Activated CD8-positive, alpha-beta T cell treated with anti-CD3 and anti-CD28 coated beads for 36 hours (primary cell): ENCODE measurements at regions not wholly inside any gene's neighbourhood (a gene's known extent, or its start where the extent isn't known, plus 50 kb on each side); places are given as distances from the start of the nearest gene placed in this dataset.

ENCODE experiments used
- ATAC-seq: fragments of 200-7000 bp; cut with Tn5 transposase; one replicate; pipeline ENCODE4 v1.10.0; 2021; ENCODE audit warnings: mild to moderate bottlenecking, moderate library complexity
- CTCF ChIA-PET: fragments of 350-600 bp; sonication (Branson Sonifier 250); formaldehyde crosslinking; loops from one replicate; lab custom pipeline; 2021; ENCODE audit warnings: antibody characterized with exemption; lab: Charles Lee
- POLR2A ChIA-PET: fragments of 350-600 bp; sonication (Branson Sonifier 250); formaldehyde crosslinking; loops from one replicate; lab custom pipeline; 2021; ENCODE audit warnings: antibody characterized with exemption; lab: Charles Lee
- DNase-seq: peaks from one replicate; pipeline ENCODE4 v3.0.0-alpha.2; 2020
- H3K27ac Mint-ChIP-seq: one replicate; pipeline ENCODE4 v1.8.0; 2021; ENCODE audit warnings: mild to moderate bottlenecking, mixed read lengths
- H3K27me3 Mint-ChIP-seq: one replicate; pipeline ENCODE4 v1.8.0; 2021; ENCODE audit warnings: mixed read lengths
- H3K36me3 Mint-ChIP-seq: one replicate; pipeline ENCODE4 v1.8.0; 2021; ENCODE audit warnings: low read depth, mixed read lengths
- H3K4me1 Mint-ChIP-seq: one replicate; pipeline ENCODE4 v1.8.0; 2021; ENCODE audit warnings: low read depth, mixed read lengths
- H3K4me3 Mint-ChIP-seq: one replicate; pipeline ENCODE4 v1.8.0; 2021; ENCODE audit warnings: mild to moderate bottlenecking, moderate library complexity, mixed read lengths
- H3K9me3 Mint-ChIP-seq: one replicate; pipeline ENCODE4 v1.8.0; 2021; ENCODE audit warnings: mixed read lengths
- CTCF ChIP-seq: fragments of 200-600 bp; IDR thresholded peaks from one replicate; pipeline ENCODE4 v1.8.0; 2022; ENCODE audit warnings: antibody characterized with exemption, mild to moderate bottlenecking
- intact Hi-C: fragments of 100-400 bp; cut with micrococcal nuclease; formaldehyde crosslinking; loops from one replicate; pipeline ENCODE4 v1.10.0; 2022

GRCh38 chr9:118962426-118962825 is 406.8 kb downstream of the BRINP1 start:
- no peaks in the 10 kb centered on the region for H3K4me1 Mint-ChIP-seq
- ChIA-PET CTCF (no interaction called here), POLR2A (no interaction called here)
- intact Hi-C loops: no loop called here
- DNase-seq (no peak), ATAC-seq (no peak)
- no peaks in the 10 kb centered on the region for H3K36me3 Mint-ChIP-seq
- no peak for TF ChIP-seq CTCF
- H3K27ac Mint-ChIP-seq: no peak overlapping the region
- peaks cover 3% of the 10 kb centered on the region for H3K9me3 Mint-ChIP-seq
- no peaks in the 10 kb centered on the region for H3K27me3 Mint-ChIP-seq
- H3K4me3 Mint-ChIP-seq: no peak overlapping the region

- Mint-ChIP-seq H3K36me3 (no peaks in the 10 kb centered on the region), H3K27ac (no peak overlapping the region), H3K27me3 (no peaks in the 10 kb centered on the region), H3K4me3 (no peak overlapping the region), H3K4me1 (no peaks in the 10 kb centered on the region), H3K9me3 (peaks cover 3% of the 10 kb centered on the region)
- no peak for TF ChIP-seq CTCF
- CTCF ChIA-PET: no interaction called here
- no peak for ATAC-seq
- POLR2A ChIA-PET: no interaction called here
- DNase-seq: no peak
- intact Hi-C loops: no loop called here
These were observed 405.6 kb downstream of the BRINP1 start for GRCh38 chr9:118963674-118964073.

DNA sequence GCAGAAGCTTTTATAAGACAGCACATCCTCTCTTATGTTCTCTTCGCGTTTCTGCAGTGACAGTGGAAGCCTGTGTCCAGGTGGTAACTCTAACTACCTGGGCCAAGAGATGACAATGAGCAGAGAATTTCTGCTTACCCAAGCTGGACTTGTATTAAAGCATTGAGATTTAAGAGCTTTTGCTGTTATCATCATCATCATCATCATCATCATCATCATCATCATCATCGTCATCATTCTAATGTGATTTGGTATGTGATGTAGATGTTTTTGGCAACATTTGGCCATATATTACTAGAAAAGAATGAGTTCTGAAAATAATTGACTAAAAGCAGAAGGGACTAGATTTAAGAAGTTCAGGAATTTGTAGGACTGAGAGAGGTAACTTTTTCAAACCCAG is 401.3 kb downstream of the BRINP1 start:
- H3K9me3 Mint-ChIP-seq: peaks cover 11% of the 10 kb centered on the region
- POLR2A ChIA-PET: no interaction called here
- H3K36me3 Mint-ChIP-seq: peaks cover 1% of the 10 kb centered on the region
- no peak for TF ChIP-seq CTCF
- CTCF ChIA-PET: no interaction called here
- no peak for DNase-seq
- H3K4me3 Mint-ChIP-seq: no peak overlapping the region
- intact Hi-C loops: no loop called here
- no peaks in the 10 kb centered on the region for H3K4me1 Mint-ChIP-seq
- no peaks in the 10 kb centered on the region for H3K27me3 Mint-ChIP-seq
- ATAC-seq: no peak
- no peak overlapping the region for H3K27ac Mint-ChIP-seq

- Mint-ChIP-seq H3K4me3 (no peak overlapping the region), H3K27me3 (no peaks in the 10 kb centered on the region), H3K27ac (no peak overlapping the region), H3K36me3 (no peaks in the 10 kb centered on the region), H3K9me3 (peaks cover 5% of the 10 kb centered on the region), H3K4me1 (no peaks in the 10 kb centered on the region)
- ChIA-PET POLR2A (no interaction called here), CTCF (no interaction called here)
- DNase-seq (no peak), ATAC-seq (no peak)
- intact Hi-C loops: no loop called here
- TF ChIP-seq CTCF: no peak
These were observed 393.5 kb downstream of the BRINP1 start for GRCh38 chr9:118975736-118976135.

GRCh38 chr9:118976160-118976559 is 393.1 kb downstream of the BRINP1 start:
- CTCF ChIA-PET: no interaction called here
- H3K4me3 Mint-ChIP-seq: no peak overlapping the region
- DNase-seq: no peak
- H3K9me3 Mint-ChIP-seq: peaks cover 3% of the 10 kb centered on the region
- ATAC-seq: no peak
- no peaks in the 10 kb centered on the region for H3K36me3 Mint-ChIP-seq
- H3K4me1 Mint-ChIP-seq: no peaks in the 10 kb centered on the region
- POLR2A ChIA-PET: no interaction called here
- H3K27me3 Mint-ChIP-seq: no peaks in the 10 kb centered on the region
- intact Hi-C loops: no loop called here
- TF ChIP-seq CTCF: no peak
- no peak overlapping the region for H3K27ac Mint-ChIP-seq
